NCI-H1930 (cell line): ENCODE measurements at regions not wholly inside any gene's neighbourhood (a gene's known extent, or its start where the extent isn't known, plus 50 kb on each side); places are given as distances from the start of the nearest gene placed in this dataset.

Experiments used
- DNase-seq, 2 experiments: peaks; one replicate each; lab custom pipeline; 2025; lab: John Stamatoyannopoulos, UW

- DNase-seq, result no peak
These were observed 287.8 kb downstream of the BCL11B start for GRCh38 chr14:98984027-98984718.

GRCh38 chr14:98984719-98985041 lies 287.3 kb downstream of the BCL11B start:
- no peak for DNase-seq

- no peak for DNase-seq
These were observed 278.2 kb downstream of the BCL11B start for GRCh38 chr14:98993818-98994217.

- DNase-seq, result no peak
These were observed 277.4 kb downstream of the BCL11B start for GRCh38 chr14:98994561-98994960.

GRCh38 chr14:98997526-98998205 lies 274.3 kb downstream of the BCL11B start:
- DNase-seq, result no peak

GRCh38 chr14:98999345-98999744 lies 272.7 kb downstream of the BCL11B start:
- no peak for DNase-seq

GRCh38 chr14:98999901-99000300 lies 272.1 kb downstream of the BCL11B start:
- no peak for DNase-seq

- no peak for DNase-seq
These were observed 270.8 kb downstream of the BCL11B start for GRCh38 chr14:99001241-99001640.

- DNase-seq, result no peak
These were observed 268.4 kb downstream of the BCL11B start for GRCh38 chr14:99003646-99004045.

GRCh38 chr14:99004112-99004511 lies 267.9 kb downstream of the BCL11B start:
- DNase-seq, result no peak

GRCh38 chr14:99006276-99006675 lies 265.7 kb downstream of the BCL11B start:
- no peak for DNase-seq

GRCh38 chr14:99007795-99008194 lies 264.2 kb downstream of the BCL11B start:
- no peak for DNase-seq

- no peak for DNase-seq
These were observed 262.1 kb downstream of the BCL11B start for GRCh38 chr14:99009871-99010270.

GRCh38 chr14:99011385-99011784 lies 260.6 kb downstream of the BCL11B start:
- no peak for DNase-seq

GRCh38 chr14:99012703-99013102 lies 259.3 kb downstream of the BCL11B start:
- DNase-seq, result no peak

GRCh38 chr14:99015833-99016232 lies 256.2 kb downstream of the BCL11B start:
- no peak for DNase-seq

GRCh38 chr14:99023371-99023770 lies 248.6 kb downstream of the BCL11B start:
- no peak for DNase-seq

- DNase-seq, result no peak
These were observed 247.1 kb downstream of the BCL11B start for GRCh38 chr14:99024926-99025325.

GRCh38 chr14:99025418-99025817 lies 246.6 kb downstream of the BCL11B start:
- no peak for DNase-seq

- no peak for DNase-seq
These were observed 245.5 kb downstream of the BCL11B start for GRCh38 chr14:99026471-99026870.

- no peak for DNase-seq
These were observed 244.0 kb downstream of the BCL11B start for GRCh38 chr14:99028041-99028440.

GRCh38 chr14:99028521-99028920 lies 243.5 kb downstream of the BCL11B start:
- no peak for DNase-seq

- no peak for DNase-seq
These were observed 242.7 kb downstream of the BCL11B start for GRCh38 chr14:99029145-99029915.
